Upper lobe of left lung (tissue), 4 donors: ENCODE measurements at regions not wholly inside any gene's neighbourhood (a gene's known extent, or its start where the extent isn't known, plus 50 kb on each side); places are given as distances from the start of the nearest gene placed in this dataset.

Experiments used
- CTCF ChIP-seq, 6 experiments: fragments of 450-650 bp in 4 of 6; fragments of 200-600 bp in 2 of 6; sonication (generic) in 2 of 6; IDR thresholded peaks; one replicate each; pipeline ENCODE4 v1.5.1; 2016 to 2019; ENCODE audit warnings: antibody characterized with exemption in 6 of 6
- EP300 ChIP-seq, 4 donors: sonication (generic); formaldehyde crosslinking; IDR thresholded peaks; one replicate each; pipeline ENCODE4 v1.5.1; 2017; ENCODE audit warnings: antibody characterized with exemption in 4 of 4, control low read depth in 2 of 4
- POLR2A ChIP-seq, 4 donors: fragments of 450-650 bp; IDR thresholded peaks; one replicate each; pipeline ENCODE4 v1.5.1; 2016 to 2017; ENCODE audit warnings: antibody characterized with exemption in 4 of 4, mild to moderate bottlenecking in 2 of 4
- POLR2AphosphoS5 ChIP-seq, 2 donors: sonication (generic); formaldehyde crosslinking; IDR thresholded peaks; one replicate each; pipeline ENCODE4 v1.5.1; 2017; ENCODE audit warnings: antibody characterized with exemption in 2 of 2

DNA sequence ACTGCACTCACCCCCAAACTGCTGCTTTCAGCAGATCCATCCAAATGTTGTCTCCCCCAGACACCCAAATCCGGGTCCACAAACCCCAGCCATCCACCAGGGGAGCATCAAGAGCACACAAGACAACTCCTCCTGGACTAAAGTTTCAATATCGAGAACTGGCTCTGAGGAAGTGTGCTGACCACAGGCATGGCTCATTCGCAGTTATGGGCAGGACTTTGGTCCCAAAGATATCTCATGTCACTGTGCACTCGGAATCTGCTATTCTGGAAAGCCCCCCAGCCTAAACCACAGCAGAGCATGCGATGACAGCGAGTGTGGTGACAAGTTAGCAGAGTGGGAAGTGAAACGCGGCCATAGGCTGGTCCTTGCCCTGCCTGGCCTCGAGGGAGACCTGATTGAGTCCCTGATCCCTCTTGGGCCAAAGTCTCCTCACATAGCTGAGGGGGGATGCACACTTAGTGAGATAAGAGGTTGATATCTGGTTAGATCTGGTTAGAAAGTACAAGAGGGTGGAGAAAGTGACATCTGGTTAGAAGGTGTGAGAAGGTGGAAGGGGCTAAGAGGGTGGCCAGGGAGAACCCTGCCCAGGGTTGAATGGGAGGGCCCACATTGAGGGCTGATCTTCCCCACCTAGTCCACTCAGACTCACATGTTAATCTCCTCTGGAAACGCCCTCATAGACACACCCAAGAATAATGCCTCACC, 149.7 kb downstream of the MRPL14 start:
- no peak for TF ChIP-seq CTCF (IDR thresholded peaks at IDR 0.05)
- TF ChIP-seq POLR2AphosphoS5 (IDR thresholded peaks at IDR 0.05): no peak
- TF ChIP-seq EP300 (IDR thresholded peaks at IDR 0.05): no peak
- TF ChIP-seq POLR2A (IDR thresholded peaks at IDR 0.05): no peak
